ENCODE measurements at regions not wholly inside any gene's neighbourhood (a gene's known extent, or its start where the extent isn't known, plus 50 kb on each side); places are given as distances from the start of the nearest gene placed in this dataset.
"Not testable (repeated sequence)": the region's sequence is repeated elsewhere in the genome, so short reads cannot be mapped to it uniquely, and the experiment has no call there.

- intact Hi-C loops (cut with DNase I): no loop called here
- no peak for DNase-seq
- no peak for ATAC-seq
Observed at GRCh38 chr6:17182961-17183360, 81.1 kb downstream of the STMND1 start.

GRCh38 chr6:17186925-17187324 is 85.1 kb downstream of the STMND1 start:
- ATAC-seq (no peak), DNase-seq (no peak)
- intact Hi-C loops (cut with DNase I): no loop called here

GRCh38 chr6:17193106-17193775 is 87.9 kb upstream of the RBM24 start:
- intact Hi-C loops (cut with DNase I): no loop called here
- ATAC-seq (peak in 1 of 2 donors; percentile 67), DNase-seq (no peak)

- DNase-seq (no peak), ATAC-seq (no peak)
- intact Hi-C loops (cut with DNase I): no loop called here
Observed at GRCh38 chr6:17197607-17198006, 83.6 kb upstream of the RBM24 start.

- peak in 1 of 2 donors; percentile 38 for ATAC-seq
- intact Hi-C loops (cut with DNase I): no loop called here
- DNase-seq: peak; percentile 24
Observed at GRCh38 chr6:17200395-17200794, 80.8 kb upstream of the RBM24 start.

- DNase-seq (no peak), ATAC-seq (peak; percentile 36 to 41)
- intact Hi-C loops (cut with DNase I): no loop called here
Observed at GRCh38 chr6:17202526-17202925, 78.6 kb upstream of the RBM24 start.

GRCh38 chr6:17204533-17204932 is 76.6 kb upstream of the RBM24 start:
- no peak for DNase-seq
- intact Hi-C loops (cut with DNase I): no loop called here
- no peak for ATAC-seq

- no peak for DNase-seq
- no peak for ATAC-seq
- intact Hi-C loops (cut with DNase I): no loop called here
Observed at GRCh38 chr6:17206566-17207072, 74.5 kb upstream of the RBM24 start.

GRCh38 chr6:17207281-17207680 is 73.9 kb upstream of the RBM24 start:
- no peak for DNase-seq
- ATAC-seq: no peak
- intact Hi-C loops (cut with DNase I): no loop called here

- DNase-seq (no peak), ATAC-seq (no peak)
- intact Hi-C loops (cut with DNase I): loop anchor here (5.0 to 10.0 kb wide), 2 partner anchors 67 to 74 kb away; partner anchors contain the start of gene RBM24 (in 1 of the 2)
Observed at GRCh38 chr6:17210683-17211082, 70.5 kb upstream of the RBM24 start.

GRCh38 chr6:17211101-17211500 is 70.1 kb upstream of the RBM24 start:
- intact Hi-C loops (cut with DNase I): loop anchor here (5.0 to 10.0 kb wide), 2 partner anchors 66 to 74 kb away; partner anchors contain the start of gene RBM24 (in 1 of the 2)
- DNase-seq: no peak
- ATAC-seq: no peak

GRCh38 chr6:17212546-17213371 is 68.4 kb upstream of the RBM24 start:
- DNase-seq (peak; percentile 59), ATAC-seq (peak; percentile 91 to 93)
- intact Hi-C loops (cut with DNase I): loop anchor here (5.0 to 10.0 kb wide), 2 partner anchors 65 to 72 kb away; partner anchors contain the start of gene RBM24 (in 1 of the 2)

- DNase-seq: no peak
- ATAC-seq: no peak
- intact Hi-C loops (cut with DNase I): loop anchor here (5.0 to 10.0 kb wide), 2 partner anchors 63 to 71 kb away; partner anchors contain the start of gene RBM24 (in 1 of the 2)
Observed at GRCh38 chr6:17214106-17214505, 67.1 kb upstream of the RBM24 start.

- not testable (repeated sequence) for DNase-seq, ATAC-seq
- intact Hi-C loops (cut with DNase I): loop anchor here in 1 of 2 donors (10.0 kb wide), 1 partner anchor 68 kb away; the partner anchor contains the start of gene RBM24
Observed at GRCh38 chr6:17216972-17217371, 64.2 kb upstream of the RBM24 start.

- peak; percentile 38 to 71 for ATAC-seq
- DNase-seq: no peak
- intact Hi-C loops (cut with DNase I): loop anchor here in 1 of 2 donors (10.0 kb wide), 1 partner anchor 67 kb away; the partner anchor contains the start of gene RBM24
Observed at GRCh38 chr6:17218023-17218748, 63.0 kb upstream of the RBM24 start.

- ATAC-seq (peak in 1 of 2 donors; percentile 37), DNase-seq (no peak)
- intact Hi-C loops (cut with DNase I): loop anchor here in 1 of 2 donors (10.0 kb wide), 1 partner anchor 66 kb away; the partner anchor contains the start of gene RBM24
Observed at GRCh38 chr6:17218749-17219093, 62.4 kb upstream of the RBM24 start.

- intact Hi-C loops (cut with DNase I): loop anchor here in 1 of 2 donors (10.0 kb wide), 1 partner anchor 66 kb away; the partner anchor contains the start of gene RBM24
- no peak for DNase-seq
- peak in 1 of 2 donors; percentile 70 for ATAC-seq
Observed at GRCh38 chr6:17219098-17219497, 62.1 kb upstream of the RBM24 start.

- no peak for ATAC-seq
Observed at GRCh38 chr6:17220040-17220910, 60.9 kb upstream of the RBM24 start.

More at GRCh38 chr6:17220040-17220910, 60.9 kb upstream of the RBM24 start:
- no peak for DNase-seq
- intact Hi-C loops (cut with DNase I): loop anchor here in 1 of 2 donors (5.0 kb wide), 1 partner anchor 37 kb away; no protein-coding TSS in a partner anchor

Measured in left cardiac atrium (tissue), 4 donors.